HEK293 (cell line): ENCODE measurements at regions not wholly inside any gene's neighbourhood (a gene's known extent, or its start where the extent isn't known, plus 50 kb on each side); places are given as distances from the start of the nearest gene placed in this dataset.
"Not testable (repeated sequence)": the region's sequence is repeated elsewhere in the genome, so short reads cannot be mapped to it uniquely, and the experiment has no call there.

Source experiments
- CTCF ChIA-PET: fragments of 350-600 bp; formaldehyde crosslinking; extraction: SDS; loops from one replicate; lab custom pipeline; 2021; ENCODE audit warnings: antibody characterized with exemption; lab: Yijun Ruan, JAX
- POLR2A ChIA-PET: fragments of 300-600 bp; formaldehyde crosslinking; extraction: SDS; loops from one replicate; lab custom pipeline; 2020; ENCODE audit warnings: antibody characterized with exemption, inconsistent platforms; lab: Yijun Ruan, JAX
- H3K27ac ChIP-seq: fragments of 200-500 bp; sonication (Bioruptor generic); 2 replicates; pipeline ENCODE4 v1.5.1; 2014; ENCODE audit warnings: low read depth, low read length, control low read depth, inconsistent platforms; ENCODE audit errors: extremely low read depth
- H3K36me3 ChIP-seq, 2 experiments: fragments of 200-500 bp in 1 of 2; sonication (Bioruptor generic) in 1 of 2; 1 replicate in 1 of 2; 2 replicates in 1 of 2; pipeline ENCODE4 v1.5.1; 2014 to 2017; ENCODE audit warnings: inconsistent platforms in 2 of 2, low read length in 2 of 2; ENCODE audit not compliant: control insufficient read depth in 2 of 2, insufficient read depth in 1 of 2
- H3K4me1 ChIP-seq: fragments of 200-500 bp; sonication (Bioruptor generic); 2 replicates; pipeline ENCODE4 v1.5.1; 2014; ENCODE audit warnings: mild to moderate bottlenecking, low read length, inconsistent platforms; ENCODE audit not compliant: control insufficient read depth, insufficient read depth
- H3K4me3 ChIP-seq: 2 replicates; pipeline ENCODE4 v1.5.1; 2011; ENCODE audit warnings: low read depth, mild to moderate bottlenecking, control low read depth, low read length, moderate library complexity
- H3K9me3 ChIP-seq: fragments of 200-500 bp; sonication (Bioruptor generic); 2 replicates; pipeline ENCODE4 v1.5.1; 2014; ENCODE audit warnings: low read depth, low read length, inconsistent platforms; ENCODE audit not compliant: control insufficient read depth, insufficient read depth
- EGR2 ChIP-seq: fragments of 450-650 bp; formaldehyde crosslinking; IDR thresholded peaks from 2 replicates; pipeline ENCODE4 v1.5.1; 2016; ENCODE audit warnings: low read depth, missing biosample characterization, missing genetic modification characterization
- GLI2 ChIP-seq: fragments of 450-650 bp; formaldehyde crosslinking; IDR thresholded peaks from 2 replicates; pipeline ENCODE4; 2017; ENCODE audit warnings: missing biosample characterization, missing genetic modification characterization, low read depth, borderline replicate concordance
- GLIS1 ChIP-seq: fragments of 450-650 bp; formaldehyde crosslinking; IDR thresholded peaks from 2 replicates; pipeline ENCODE4 v1.5.1; 2016; ENCODE audit warnings: missing biosample characterization, missing genetic modification characterization
- KLF1 ChIP-seq: fragments of 450-650 bp; formaldehyde crosslinking; IDR thresholded peaks from 2 replicates; pipeline ENCODE4 v1.5.1; 2016; ENCODE audit warnings: missing biosample characterization, missing genetic modification characterization
- PBX3 ChIP-seq: sonication (generic); formaldehyde crosslinking; IDR thresholded peaks from 2 replicates; pipeline ENCODE4 v1.8.1; 2022; ENCODE audit warnings: mild to moderate bottlenecking, moderate library complexity, missing genetic modification reagents
- PRDM10 ChIP-seq: fragments of 450-650 bp; formaldehyde crosslinking; IDR thresholded peaks from 2 replicates; pipeline ENCODE4 v1.5.1; 2016; ENCODE audit warnings: missing biosample characterization, missing genetic modification characterization
- REST ChIP-seq: fragments of 450-650 bp; formaldehyde crosslinking; IDR thresholded peaks from 2 replicates; pipeline ENCODE4 v1.5.1; 2016; ENCODE audit warnings: missing biosample characterization, missing genetic modification characterization
- SP2 ChIP-seq: fragments of 450-650 bp; formaldehyde crosslinking; IDR thresholded peaks from 2 replicates; pipeline ENCODE4 v1.5.1; 2016; ENCODE audit warnings: missing biosample characterization, missing genetic modification characterization
- ZBTB17 ChIP-seq: fragments of 450-650 bp; formaldehyde crosslinking; IDR thresholded peaks from 2 replicates; pipeline ENCODE4 v1.5.1; 2016; ENCODE audit warnings: missing biosample characterization, missing genetic modification characterization
- ZBTB7A ChIP-seq: fragments of 450-650 bp; formaldehyde crosslinking; IDR thresholded peaks from 2 replicates; pipeline ENCODE4 v1.5.1; 2016; ENCODE audit warnings: low read depth, missing biosample characterization, missing genetic modification characterization
- ZBTB8A ChIP-seq: fragments of 450-650 bp; formaldehyde crosslinking; IDR thresholded peaks from 2 replicates; pipeline ENCODE4 v1.5.1; 2016; ENCODE audit warnings: missing biosample characterization, missing genetic modification characterization
- ZFHX2 ChIP-seq: fragments of 450-650 bp; formaldehyde crosslinking; conservative IDR thresholded peaks from 2 replicates; pipeline ENCODE4 v1.5.1; 2016; ENCODE audit warnings: missing biosample characterization, missing genetic modification characterization
- ZIC2 ChIP-seq: fragments of 450-650 bp; formaldehyde crosslinking; IDR thresholded peaks from 2 replicates; pipeline ENCODE4 v1.5.1; 2016; ENCODE audit warnings: missing biosample characterization, missing genetic modification characterization
- ZNF23 ChIP-seq: fragments of 450-650 bp; formaldehyde crosslinking; IDR thresholded peaks from 2 replicates; pipeline ENCODE4 v1.5.1; 2016; ENCODE audit warnings: missing biosample characterization, missing genetic modification characterization, borderline replicate concordance
- ZNF324 ChIP-seq: fragments of 450-650 bp; formaldehyde crosslinking; IDR thresholded peaks from 2 replicates; pipeline ENCODE4 v1.5.1; 2016; ENCODE audit warnings: missing biosample characterization, missing genetic modification characterization
- ZNF423 ChIP-seq: fragments of 450-650 bp; formaldehyde crosslinking; IDR thresholded peaks from 2 replicates; pipeline ENCODE4 v1.5.1; 2016; ENCODE audit warnings: missing biosample characterization, missing genetic modification characterization
- ZNF48 ChIP-seq: fragments of 450-650 bp; formaldehyde crosslinking; IDR thresholded peaks from 2 replicates; pipeline ENCODE4 v1.5.1; 2016; ENCODE audit warnings: missing biosample characterization, missing genetic modification characterization
- ZNF529 ChIP-seq: fragments of 450-650 bp; formaldehyde crosslinking; IDR thresholded peaks from 2 replicates; pipeline ENCODE4 v1.5.1; 2017; ENCODE audit warnings: missing genetic modification characterization, missing biosample characterization; ENCODE audit not compliant: insufficient replicate concordance
- ZNF670 ChIP-seq: fragments of 450-650 bp; formaldehyde crosslinking; IDR thresholded peaks from 2 replicates; pipeline ENCODE4 v1.5.1; 2016; ENCODE audit warnings: missing biosample characterization, missing genetic modification characterization, low read depth
- ZNF707 ChIP-seq: fragments of 450-650 bp; formaldehyde crosslinking; IDR thresholded peaks from 2 replicates; pipeline ENCODE4 v1.5.1; 2016; ENCODE audit warnings: missing biosample characterization, missing genetic modification characterization

GRCh38 chr7:12839508-12840153, 152.2 kb downstream of the ARL4A start:
- peak; percentile 27; the same call in 1 of the 2 replicates for TF ChIP-seq ZBTB17
- peak; percentile 94 for TF ChIP-seq ZFHX2
- 0 out of 2 replicates have a peak, but pooled peaks have one; percentile 34 for TF ChIP-seq PRDM10
- TF ChIP-seq ZBTB8A = peak; percentile 18; the same call in 1 of the 2 replicates
- TF ChIP-seq ZNF670 (tag by site-specific recombination) = no peak
- no peak for TF ChIP-seq ZNF23
- TF ChIP-seq ZIC2 = peak; percentile 31; the same call in 1 of the 2 replicates
- TF ChIP-seq EGR2 (tag by site-specific recombination) = peak; percentile 87
- CTCF ChIA-PET = interaction anchor here (0.6 kb wide), 1 partner anchor 12 kb away, joined by 3 read pairs; no protein-coding TSS in a partner anchor
- Histone ChIP-seq H3K27ac (no peak overlapping the region), H3K36me3 (no peaks in the 10 kb centered on the region), H3K4me1 (no peaks in the 10 kb centered on the region), H3K9me3 (no peaks in the 10 kb centered on the region), H3K4me3 (peak overlapping the region; percentile 7; the same call in 1 of the 2 replicates)
- POLR2A ChIA-PET = no interaction called here

- H3K36me3 ChIP-seq, CTCF ChIA-PET, H3K9me3 ChIP-seq, H3K4me3 ChIP-seq, H3K4me1 ChIP-seq, POLR2A ChIA-PET, H3K27ac ChIP-seq: not testable (repeated sequence)
Observed at GRCh38 chr7:12844732-12845131, 157.3 kb downstream of the ARL4A start.

GRCh38 chr7:12847001-12847400, 159.6 kb downstream of the ARL4A start:
- no peaks in the 10 kb centered on the region for H3K9me3 ChIP-seq
- no peaks in the 10 kb centered on the region for H3K4me1 ChIP-seq
- no peaks in the 10 kb centered on the region for H3K36me3 ChIP-seq
- no peak for TF ChIP-seq REST (tag by site-specific recombination)
- TF ChIP-seq GLI2 (tag by site-specific recombination) = no peak
- TF ChIP-seq ZNF324 = no peak
- no peak for TF ChIP-seq PBX3 (CRISPR knock-in tag)
- no peak for TF ChIP-seq ZNF529 (tag by site-specific recombination)
- TF ChIP-seq ZNF423 (tag by site-specific recombination) = no peak
- no peak for TF ChIP-seq ZNF48 (tag by site-specific recombination)
- no peak for TF ChIP-seq ZNF707 (tag by site-specific recombination)
- TF ChIP-seq KLF1 (tag by site-specific recombination) = no peak
- TF ChIP-seq GLIS1 (tag by site-specific recombination) = no peak
- no peak for TF ChIP-seq ZBTB7A
- TF ChIP-seq SP2 = no peak
- POLR2A ChIA-PET = no interaction called here
- CTCF ChIA-PET = interaction anchor here (0.6 to 0.7 kb wide), 2 partner anchors 60 to 159 kb away, joined by 3 to 4 read pairs; partner anchors contain the start of gene ARL4A
- no peak overlapping the region for H3K4me3 ChIP-seq
- H3K27ac ChIP-seq = no peak overlapping the region
